Stimulated activated CD8-positive, alpha-beta memory T cell treated with anti-CD3 and anti-CD28 coated beads, Interleukin-12 subunit alpha, Interleukin-12 subunit beta, amount 100 ng/mL, for 24 hours (primary cell): ENCODE measurements at regions not wholly inside any gene's neighbourhood (a gene's known extent, or its start where the extent isn't known, plus 50 kb on each side); places are given as distances from the start of the nearest gene placed in this dataset.

Experiments used
- DNase-seq: peaks from one replicate; pipeline ENCODE4 v3.0.0-alpha.2; 2020; ENCODE audit errors: extremely low read depth

DNA sequence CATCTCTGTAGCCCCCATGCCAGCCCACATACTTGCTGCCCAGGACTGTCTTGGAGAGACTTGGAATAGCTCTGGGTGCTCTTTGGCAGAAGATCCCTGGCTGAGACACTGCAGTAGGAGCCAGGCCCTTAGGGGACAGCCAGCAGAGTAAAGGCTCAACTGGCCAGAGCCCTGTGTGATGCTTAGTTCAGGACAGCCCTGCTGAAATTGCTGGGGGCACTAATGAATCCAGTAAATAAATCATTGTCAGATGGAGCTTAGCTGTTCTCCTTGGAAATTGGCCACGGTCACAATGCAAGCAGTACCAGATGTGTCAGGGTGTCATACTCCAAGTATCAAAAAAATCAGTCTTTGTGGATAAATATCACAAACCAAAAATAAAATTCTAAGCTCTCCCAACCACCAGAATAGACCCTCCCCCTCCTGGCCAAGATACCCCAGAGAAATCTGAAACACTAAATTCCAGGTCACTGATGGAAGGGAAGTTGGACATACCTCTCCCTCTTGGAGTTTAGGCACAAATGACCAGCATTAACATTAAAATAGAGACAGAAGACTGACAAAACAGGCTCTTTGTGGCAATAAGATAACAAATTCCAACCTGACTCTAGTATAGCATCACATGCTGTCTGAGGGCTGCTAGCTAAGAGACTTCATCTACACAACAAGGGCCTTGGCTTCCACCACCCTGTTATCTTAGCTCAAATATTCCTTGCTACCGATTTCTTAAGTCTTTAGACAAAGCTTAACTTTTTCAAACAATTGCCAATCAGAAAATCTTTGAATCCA is 83.2 kb upstream of the DNAH14 start:
- DNase-seq = no peak

- DNase-seq = no peak
These were observed 79.0 kb upstream of the DNAH14 start for GRCh38 chr1:224850446-224850845.

DNA sequence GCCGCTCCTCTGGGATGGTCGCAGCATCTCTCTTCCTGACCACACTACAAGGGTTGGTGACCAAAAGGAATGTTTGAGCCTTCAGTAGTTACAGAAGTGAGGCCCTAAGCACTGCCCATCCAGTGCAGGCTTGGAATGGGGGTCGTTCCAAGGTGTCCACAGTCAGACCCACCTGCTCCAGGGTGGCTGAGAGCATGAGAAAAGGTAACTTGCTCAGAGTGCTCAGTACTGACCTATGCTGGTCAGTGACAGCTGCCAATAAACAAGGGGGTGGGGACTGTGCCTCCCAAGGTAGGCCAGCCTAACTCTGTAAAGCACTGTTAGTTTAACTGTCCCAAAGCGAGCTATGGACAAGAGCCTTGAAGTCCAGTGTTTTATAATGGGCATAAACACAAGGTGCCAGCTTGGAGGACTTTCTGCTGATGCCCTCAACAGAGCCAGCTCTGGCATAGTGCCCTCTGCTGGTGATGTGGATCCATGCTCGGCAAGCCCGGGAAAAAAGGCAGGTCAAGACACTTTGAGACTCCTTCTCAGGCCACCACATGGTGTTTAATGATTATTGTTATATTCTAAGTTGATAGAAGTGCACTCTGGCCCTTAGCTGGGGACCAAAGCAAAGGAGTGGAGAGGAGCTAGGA is 78.1 kb upstream of the DNAH14 start:
- peak; percentile 12 for DNase-seq

DNA sequence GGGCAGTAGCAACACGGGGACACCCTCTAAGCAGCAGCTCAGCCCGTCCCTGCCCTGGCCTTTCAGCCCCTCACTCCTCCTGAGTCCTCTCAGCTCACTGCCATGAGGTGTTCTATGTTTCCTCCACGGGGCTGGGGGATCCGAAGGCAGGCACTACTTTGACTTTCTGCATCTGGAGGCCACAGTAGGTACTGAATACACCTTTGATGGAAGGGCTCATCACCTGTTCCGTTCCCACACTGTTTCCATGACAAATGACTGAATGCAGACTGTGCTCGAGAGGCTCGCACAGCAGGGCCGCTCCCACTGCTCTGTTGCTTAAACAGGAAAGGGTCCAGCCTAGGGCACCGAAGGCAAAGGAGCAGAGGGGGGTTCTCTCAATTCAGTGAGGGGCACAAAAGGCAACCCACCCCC is 77.6 kb upstream of the DNAH14 start:
- DNase-seq = no peak

GRCh38 chr1:224852901-224853568 is 76.4 kb upstream of the DNAH14 start:
- no peak for DNase-seq

DNA sequence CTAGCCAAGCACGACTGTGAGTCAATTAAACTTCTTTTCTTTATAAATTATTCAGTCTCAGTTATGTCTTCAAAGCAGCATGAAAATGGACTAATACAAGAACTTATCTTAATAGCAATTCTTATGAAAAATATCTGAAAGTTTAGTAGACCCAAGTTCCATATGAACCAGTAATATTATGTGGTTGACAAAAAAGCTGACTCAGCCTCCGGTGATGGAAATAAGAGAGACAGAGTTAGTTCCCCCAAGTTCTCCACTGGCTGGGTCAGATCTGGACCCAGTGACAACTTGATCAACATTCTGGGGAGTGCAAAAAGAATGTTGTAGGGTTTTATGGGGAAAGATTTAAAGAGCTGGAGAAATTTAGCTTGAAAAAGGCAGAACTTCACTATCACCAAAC is 72.5 kb upstream of the DNAH14 start:
- DNase-seq = no peak

- no peak for DNase-seq
These were observed 69.8 kb upstream of the DNAH14 start for GRCh38 chr1:224859651-224860050.

- no peak for DNase-seq
These were observed 68.8 kb upstream of the DNAH14 start for GRCh38 chr1:224860488-224861338.

DNA sequence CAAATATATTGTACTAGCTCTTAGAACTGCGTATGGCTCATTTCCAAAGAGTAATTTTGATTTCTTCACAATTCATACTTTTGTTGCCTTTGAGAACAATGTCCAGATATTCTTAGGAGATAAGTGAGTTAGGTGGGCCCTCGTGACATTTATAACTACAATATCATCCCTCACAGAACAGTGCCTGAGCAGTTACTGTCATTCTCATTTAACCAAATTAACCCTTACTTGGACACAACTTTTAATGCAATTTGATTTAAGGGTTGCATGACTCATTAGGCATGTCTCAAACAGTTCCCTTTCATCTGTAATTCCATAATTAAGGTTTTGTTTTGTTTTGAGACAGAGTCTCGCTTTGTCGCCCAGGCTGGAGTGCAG is 68.1 kb upstream of the DNAH14 start:
- no peak for DNase-seq

DNA sequence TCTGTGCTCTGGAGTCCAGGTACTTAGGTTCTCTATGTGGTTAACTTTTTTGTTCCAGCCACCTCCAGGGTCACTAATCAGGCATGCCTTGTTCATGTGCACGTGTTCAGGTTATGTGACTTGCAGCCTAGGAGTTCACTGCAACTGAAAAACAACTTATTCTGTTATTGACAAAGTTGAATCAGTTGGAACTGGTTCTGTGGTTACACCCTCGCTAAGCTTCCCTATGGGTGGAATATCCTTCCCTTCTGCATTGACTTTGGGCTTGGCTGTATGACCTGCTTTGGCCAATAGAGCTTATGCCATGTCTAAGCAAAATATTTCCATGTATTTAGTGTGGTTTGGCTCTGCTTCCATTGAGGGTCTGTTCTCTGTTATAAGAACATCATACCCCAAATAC is 66.0 kb upstream of the DNAH14 start:
- no peak for DNase-seq

DNA sequence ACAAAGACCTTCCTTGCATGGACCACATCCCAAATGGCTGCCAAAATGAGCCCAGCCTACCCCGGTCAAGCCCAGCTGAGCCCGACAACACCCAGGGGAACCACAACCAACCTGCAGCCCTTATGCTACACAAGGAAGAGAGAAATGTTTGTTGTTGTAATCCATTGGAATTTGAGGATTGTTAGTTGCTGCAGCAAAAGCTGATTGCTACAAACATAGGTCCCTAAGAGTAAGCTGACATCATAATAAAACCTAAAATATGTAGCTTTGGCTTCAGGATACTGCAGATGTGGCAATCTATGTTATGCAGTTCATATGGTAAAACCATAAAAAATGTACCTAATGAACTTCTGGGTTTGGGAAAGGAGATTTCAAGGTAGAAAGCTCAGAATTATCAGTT is 65.5 kb upstream of the DNAH14 start:
- no peak for DNase-seq

- DNase-seq = no peak
These were observed 64.0 kb upstream of the DNAH14 start for GRCh38 chr1:224865510-224865909.

- no peak for DNase-seq
These were observed 62.5 kb upstream of the DNAH14 start for GRCh38 chr1:224866940-224867339.

DNA sequence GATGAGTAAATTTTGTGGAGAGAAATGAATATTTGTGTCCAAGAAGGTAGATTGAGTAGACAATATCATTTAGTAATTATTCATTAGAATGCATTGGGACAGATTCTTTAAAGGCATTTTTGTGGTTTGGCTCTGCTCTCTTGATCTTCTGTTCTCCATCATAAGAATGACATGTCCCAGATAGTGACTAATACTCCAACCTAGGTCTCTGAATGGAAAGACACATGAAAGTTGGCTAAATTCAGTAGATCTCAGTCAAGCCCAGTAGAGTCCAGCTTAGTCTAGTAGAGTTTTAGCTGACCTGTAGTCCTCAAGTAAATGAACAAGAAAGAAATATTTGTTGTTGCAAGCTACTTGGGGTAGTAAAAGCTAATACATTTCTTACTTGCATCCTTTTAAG is 61.8 kb upstream of the DNAH14 start:
- DNase-seq = no peak

- DNase-seq = no peak
These were observed 56.5 kb upstream of the DNAH14 start for GRCh38 chr1:224872832-224873433.

DNA sequence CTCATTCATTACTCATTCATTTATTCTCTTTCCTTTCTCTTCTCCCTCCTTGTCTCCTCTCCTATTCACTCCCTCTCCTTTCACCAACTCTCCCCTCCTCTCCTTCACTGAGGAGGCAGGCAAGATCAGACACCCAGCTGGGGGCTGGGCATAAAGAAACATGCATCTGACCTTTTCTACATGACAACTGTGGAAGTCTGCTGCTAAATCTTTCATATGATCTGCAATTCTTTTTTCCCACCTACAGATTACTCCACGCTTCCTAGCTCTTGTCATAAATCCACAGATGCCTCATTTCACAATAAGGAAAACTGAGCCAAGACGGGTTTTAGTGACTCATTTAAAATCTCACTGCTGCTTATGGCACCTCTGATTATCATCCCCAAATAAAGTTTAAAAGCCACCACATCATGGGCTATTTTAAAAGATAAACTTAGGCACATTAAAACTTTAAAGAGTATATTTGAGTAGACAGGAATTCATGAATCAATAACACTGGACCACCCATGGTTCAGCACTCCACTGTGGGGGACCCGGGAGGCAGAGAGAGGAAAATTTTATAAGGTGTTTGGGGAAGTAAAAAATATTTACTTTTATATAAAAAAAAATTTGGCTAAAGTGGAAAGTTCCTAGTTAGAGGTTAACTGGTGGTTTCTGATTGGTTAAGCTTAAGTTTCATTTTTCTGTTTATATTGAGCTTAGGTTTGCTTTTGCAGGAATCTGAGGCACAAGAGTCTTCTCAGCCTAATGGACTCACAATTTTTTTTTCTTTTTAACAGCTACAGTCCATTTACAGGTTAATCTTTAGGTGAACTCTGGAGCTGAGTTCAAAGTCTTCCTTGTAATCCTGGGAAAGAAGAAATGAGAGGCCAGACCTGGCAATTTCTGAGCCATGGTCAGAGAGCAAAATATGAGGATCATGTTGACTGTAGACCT is 55.8 kb upstream of the DNAH14 start:
- no peak for DNase-seq

DNA sequence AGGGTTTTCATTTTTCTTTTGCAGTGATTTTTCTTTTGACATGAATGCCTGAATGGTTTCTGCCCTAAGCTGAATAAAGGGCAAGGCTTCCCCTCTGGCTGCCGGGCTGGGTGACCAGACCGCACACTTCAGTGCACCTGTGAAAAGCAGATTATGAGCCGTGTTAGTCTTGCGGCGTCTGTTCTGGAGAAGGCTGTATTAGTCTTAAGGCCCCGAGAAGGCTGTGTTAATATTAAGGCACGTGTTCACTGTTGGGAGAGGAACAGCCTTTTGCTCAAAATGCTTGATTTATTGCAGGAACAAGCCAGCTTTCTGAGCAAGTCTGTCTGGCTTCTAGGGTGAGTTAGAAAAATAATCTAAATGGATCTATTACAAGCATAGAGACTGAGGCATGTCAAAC is 54.7 kb upstream of the DNAH14 start:
- no peak for DNase-seq

GRCh38 chr1:224879162-224879803 is 50.2 kb upstream of the DNAH14 start:
- no peak for DNase-seq
